ENCODE measurements at regions not wholly inside any gene's neighbourhood (a gene's known extent, or its start where the extent isn't known, plus 50 kb on each side); places are given as distances from the start of the nearest gene placed in this dataset.

- BruUV-seq (replicated peaks) = no TSS peak
- CTCF ChIA-PET (ENCODE audit: low intra/inter-chr PET ratio, low total read pairs) = no interaction called here
Observed at GRCh38 chrX:1821846-1822245, 207.0 kb downstream of the ASMT start.

GRCh38 chrX:1824855-1825254 is 210.0 kb downstream of the ASMT start:
- WGBS (ENCODE audit: low lambda C conversion rate) = 34% methylated on average over 3 of the region's 6 CpGs
- FAIRE-seq = no peak
- no peak for TF ChIP-seq RBFOX2 (IDR thresholded peaks at IDR 0.05; ENCODE audit: low read depth, low read length)
- TF ChIP-seq ZNF280D (CRISPR knock-in tag; IDR thresholded peaks at IDR 0.05) = no peak
- no peak for TF ChIP-seq ZNF768 (CRISPR knock-in tag; IDR thresholded peaks at IDR 0.05)
- TF ChIP-seq CAMTA2 (CRISPR knock-in tag; IDR thresholded peaks at IDR 0.05; ENCODE audit: borderline replicate concordance) = no peak
- TF ChIP-seq NCOA5 (CRISPR knock-in tag; IDR thresholded peaks at IDR 0.05) = no peak
- no peak for TF ChIP-seq ZNF784 (CRISPR knock-in tag; IDR thresholded peaks at IDR 0.05; ENCODE audit: borderline replicate concordance)

More at GRCh38 chrX:1821846-1822245, 207.0 kb downstream of the ASMT start:
- Histone ChIP-seq H3K27me3 (ENCODE audit: control insufficient read depth in 1 of 2, insufficient read depth in 2 of 2, low read length in 2 of 2) (no peaks in the 10 kb centered on the region), H3K4me2 (ENCODE audit: low read depth, low read length) (no peak overlapping the region), H3K27ac (ENCODE audit: extremely low read length, insufficient read depth, low read length) (no peak overlapping the region), H3K79me2 (ENCODE audit: insufficient read depth, low read length) (no peaks in the 10 kb centered on the region), H3K9me3 (ENCODE audit: low read length) (peaks cover 4% of the 10 kb centered on the region; the same call in 1 of the 2 replicates), H3K4me3 (replicated peaks in 1 of 3; ENCODE audit: insufficient read depth in 1 of 3, low read depth in 2 of 3, low read length in 3 of 3) (no peak overlapping the region), H4K20me1 (ENCODE audit: insufficient read depth, low read length) (no peaks in the 10 kb centered on the region), H2AFZ (ENCODE audit: low read length) (no peak overlapping the region), H3K36me3 (replicated peaks in 1 of 2; ENCODE audit: control insufficient read depth in 1 of 2, insufficient read depth in 2 of 2, low read length in 2 of 2) (no peaks in the 10 kb centered on the region), H3K9ac (ENCODE audit: insufficient read depth, low read depth, low read length) (no peak overlapping the region), H3K4me1 (ENCODE audit: insufficient read depth, low read length) (no peaks in the 10 kb centered on the region)
- POLR2A ChIA-PET = no interaction called here
- in situ Hi-C loops (cut with HindIII; ENCODE audit: extremely low pct_ligation_motif_present, low pct_unique_long_range_greater_than_20kb) (no loop called here), intact Hi-C loops (cut with micrococcal nuclease; ENCODE audit: unreplicated experiment) (no loop called here)
- TF ChIP-seq ZNF781 (CRISPR knock-in tag; IDR thresholded peaks at IDR 0.05; ENCODE audit: borderline replicate concordance, not compliant biosample characterization) = no peak
- TF ChIP-seq MXD4 (CRISPR knock-in tag; IDR thresholded peaks at IDR 0.05) = no peak
- no peak for TF ChIP-seq ZNF878 (CRISPR knock-in tag; IDR thresholded peaks at IDR 0.05)
- no peak for TF ChIP-seq ZFP41 (CRISPR knock-in tag; IDR thresholded peaks at IDR 0.05; ENCODE audit: borderline replicate concordance)
- no peak for TF ChIP-seq KDM4B (CRISPR knock-in tag; IDR thresholded peaks at IDR 0.05)
- no peak for TF ChIP-seq ZNF788 (CRISPR knock-in tag; IDR thresholded peaks at IDR 0.05; ENCODE audit: borderline replicate concordance)
- no peak for TF ChIP-seq CBX5 (CRISPR knock-in tag; IDR thresholded peaks at IDR 0.05; ENCODE audit: borderline replicate concordance)
- TF ChIP-seq HOXA9 (CRISPR knock-in tag; IDR thresholded peaks at IDR 0.05; ENCODE audit: borderline replicate concordance) = no peak
- TF ChIP-seq BRCA1 (CRISPR knock-in tag; IDR thresholded peaks at IDR 0.05) = no peak
- no peak for TF ChIP-seq ZMYM4 (CRISPR knock-in tag; IDR thresholded peaks at IDR 0.05)
- TF ChIP-seq HES4 (CRISPR knock-in tag; IDR thresholded peaks at IDR 0.05; ENCODE audit: borderline replicate concordance) = no peak
- TF ChIP-seq ZNF569 (CRISPR knock-in tag; IDR thresholded peaks at IDR 0.05; ENCODE audit: borderline replicate concordance) = no peak
- TF ChIP-seq MAFF (IDR thresholded peaks at IDR 0.05; ENCODE audit: low read depth, low read length) = no peak
- TF ChIP-seq ZNF431 (CRISPR knock-in tag; IDR thresholded peaks at IDR 0.05; ENCODE audit: borderline replicate concordance, low read depth) = no peak
- DNase-seq (ENCODE audit: low spot score) (no peak), ATAC-seq (no peak), FAIRE-seq (no peak)
- 28% methylated on average over 8 of the region's 8 CpGs for WGBS (ENCODE audit: low lambda C conversion rate)

More at GRCh38 chrX:1824855-1825254, 210.0 kb downstream of the ASMT start:
- intact Hi-C loops (cut with micrococcal nuclease; ENCODE audit: unreplicated experiment) = no loop called here
- H4K20me1 ChIP-seq (ENCODE audit: insufficient read depth, low read length) = no peaks in the 10 kb centered on the region
- no peaks in the 10 kb centered on the region for H3K79me2 ChIP-seq (ENCODE audit: insufficient read depth, low read length)
- no peak for ATAC-seq
- in situ Hi-C loops (cut with HindIII; ENCODE audit: extremely low pct_ligation_motif_present, low pct_unique_long_range_greater_than_20kb) = no loop called here
- H3K4me2 ChIP-seq (ENCODE audit: low read depth, low read length) = no peak overlapping the region
- DNase-seq (ENCODE audit: low spot score) = no peak
- H3K36me3 ChIP-seq (replicated peaks in 1 of 2; ENCODE audit: control insufficient read depth in 1 of 2, insufficient read depth in 2 of 2, low read length in 2 of 2) = no peaks in the 10 kb centered on the region
- no peaks in the 10 kb centered on the region for H3K4me1 ChIP-seq (ENCODE audit: insufficient read depth, low read length)
- H3K27me3 ChIP-seq (ENCODE audit: control insufficient read depth in 1 of 2, insufficient read depth in 2 of 2, low read length in 2 of 2) = no peaks in the 10 kb centered on the region
- no peak overlapping the region for H3K27ac ChIP-seq (ENCODE audit: extremely low read length, insufficient read depth, low read length)
- H3K9me3 ChIP-seq (ENCODE audit: low read length) = no peaks in the 10 kb centered on the region
- no peak overlapping the region for H2AFZ ChIP-seq (ENCODE audit: low read length)
- H3K9ac ChIP-seq (ENCODE audit: insufficient read depth, low read depth, low read length) = no peak overlapping the region
- no peak overlapping the region for H3K4me3 ChIP-seq (replicated peaks in 1 of 3; ENCODE audit: insufficient read depth in 1 of 3, low read depth in 2 of 3, low read length in 3 of 3)
- no TSS peak for BruUV-seq (replicated peaks)
- CTCF ChIA-PET (ENCODE audit: low intra/inter-chr PET ratio, low total read pairs) = no interaction called here
- POLR2A ChIA-PET = no interaction called here

All from HepG2 (cell line).